22Rv1 (cell line): ENCODE measurements at regions not wholly inside any gene's neighbourhood (a gene's known extent, or its start where the extent isn't known, plus 50 kb on each side); places are given as distances from the start of the nearest gene placed in this dataset.

ENCODE experiments used
- ZFX ChIP-seq: fragments of 450-650 bp; IDR thresholded peaks from 2 replicates; pipeline ENCODE4 v1.6.1; 2017; ENCODE audit warnings: antibody characterized with exemption, borderline replicate concordance
- TF ChIP-seq, protein P1 (sequence below): fragments of 450-650 bp; IDR thresholded peaks from 2 replicates; pipeline ENCODE4 v1.5.1; 2017; ENCODE audit warnings: mild to moderate bottlenecking

DNA sequence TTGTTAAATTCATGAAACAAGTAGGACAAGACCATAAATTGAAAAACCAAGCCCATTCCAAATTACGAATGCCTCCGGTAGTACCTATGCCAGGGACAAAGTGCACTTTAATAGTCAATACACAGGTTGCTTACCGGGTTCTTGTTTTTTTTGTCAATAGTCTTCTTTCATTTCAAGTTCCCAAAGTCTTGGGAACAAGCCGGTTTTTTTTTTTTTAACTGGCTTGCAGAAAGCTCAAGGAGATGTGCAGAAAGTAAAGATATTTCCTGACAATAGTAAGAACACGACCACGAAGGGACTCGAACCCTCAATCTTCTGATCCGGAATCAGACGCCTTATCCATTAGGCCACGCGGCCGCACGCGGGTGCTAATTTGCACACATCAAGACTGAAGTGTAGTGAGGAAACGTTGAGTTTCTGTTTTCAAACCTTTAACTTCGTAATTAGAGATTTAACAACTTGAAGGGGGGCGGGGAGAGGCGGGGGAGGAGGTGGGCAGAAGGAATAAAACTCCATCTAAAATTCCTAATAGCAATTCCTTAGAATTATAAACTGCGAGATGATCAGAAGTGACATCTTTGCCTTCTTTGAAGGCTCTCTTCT is 181.0 kb downstream of the TRIM27 start:
- TF ChIP-seq, protein P1, sequence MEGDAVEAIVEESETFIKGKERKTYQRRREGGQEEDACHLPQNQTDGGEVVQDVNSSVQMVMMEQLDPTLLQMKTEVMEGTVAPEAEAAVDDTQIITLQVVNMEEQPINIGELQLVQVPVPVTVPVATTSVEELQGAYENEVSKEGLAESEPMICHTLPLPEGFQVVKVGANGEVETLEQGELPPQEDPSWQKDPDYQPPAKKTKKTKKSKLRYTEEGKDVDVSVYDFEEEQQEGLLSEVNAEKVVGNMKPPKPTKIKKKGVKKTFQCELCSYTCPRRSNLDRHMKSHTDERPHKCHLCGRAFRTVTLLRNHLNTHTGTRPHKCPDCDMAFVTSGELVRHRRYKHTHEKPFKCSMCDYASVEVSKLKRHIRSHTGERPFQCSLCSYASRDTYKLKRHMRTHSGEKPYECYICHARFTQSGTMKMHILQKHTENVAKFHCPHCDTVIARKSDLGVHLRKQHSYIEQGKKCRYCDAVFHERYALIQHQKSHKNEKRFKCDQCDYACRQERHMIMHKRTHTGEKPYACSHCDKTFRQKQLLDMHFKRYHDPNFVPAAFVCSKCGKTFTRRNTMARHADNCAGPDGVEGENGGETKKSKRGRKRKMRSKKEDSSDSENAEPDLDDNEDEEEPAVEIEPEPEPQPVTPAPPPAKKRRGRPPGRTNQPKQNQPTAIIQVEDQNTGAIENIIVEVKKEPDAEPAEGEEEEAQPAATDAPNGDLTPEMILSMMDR = no peak
- TF ChIP-seq ZFX = no peak
